ENCODE measurements at regions not wholly inside any gene's neighbourhood (a gene's known extent, or its start where the extent isn't known, plus 50 kb on each side); places are given as distances from the start of the nearest gene placed in this dataset.
"Not testable (repeated sequence)": the region's sequence is repeated elsewhere in the genome, so short reads cannot be mapped to it uniquely, and the experiment has no call there.

DNA sequence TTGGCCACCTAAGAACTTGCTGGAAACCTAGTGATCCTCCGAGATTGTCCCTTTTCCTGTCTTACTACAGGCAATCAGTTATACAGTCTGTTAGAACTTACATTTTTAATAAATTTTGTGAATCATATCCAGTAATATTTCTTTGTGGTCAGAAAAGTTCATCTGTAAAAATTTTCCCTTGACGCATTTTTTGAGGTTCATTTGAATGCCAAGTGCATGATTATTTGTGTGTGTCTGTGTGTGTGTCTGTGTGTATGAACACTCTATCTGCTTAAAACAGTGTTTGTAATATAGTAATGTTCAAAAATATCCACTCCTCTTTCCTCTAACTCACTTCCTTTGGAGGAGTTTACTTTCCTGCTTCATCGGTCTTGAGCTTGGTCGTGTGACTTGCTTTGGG, 468.7 kb upstream of the FLRT2 start:
- Histone ChIP-seq H3K27ac (no peak overlapping the region), H3K4me3 (no peak overlapping the region)

DNA sequence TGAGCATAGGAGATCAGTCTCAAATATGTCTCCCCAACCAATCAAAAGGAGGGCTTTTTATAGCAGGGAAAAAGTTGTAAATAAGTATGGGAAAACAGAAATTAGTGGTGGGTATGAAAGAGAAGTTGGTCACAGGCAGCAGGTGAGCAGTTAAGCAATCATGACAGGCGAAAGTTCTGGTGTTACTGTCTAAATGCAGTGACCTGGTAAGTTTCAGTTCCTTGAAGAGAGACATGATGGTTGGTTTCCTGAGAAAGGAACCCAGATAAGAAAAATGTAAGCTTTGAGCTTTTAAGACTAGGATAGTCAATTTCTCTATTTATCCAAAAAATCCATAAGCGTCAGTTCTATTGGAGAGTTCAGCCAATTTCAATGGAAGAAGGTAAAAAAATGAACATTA, 466.2 kb upstream of the FLRT2 start:
- H3K4me3 ChIP-seq: no peak overlapping the region
- H3K27ac ChIP-seq: no peak overlapping the region

DNA sequence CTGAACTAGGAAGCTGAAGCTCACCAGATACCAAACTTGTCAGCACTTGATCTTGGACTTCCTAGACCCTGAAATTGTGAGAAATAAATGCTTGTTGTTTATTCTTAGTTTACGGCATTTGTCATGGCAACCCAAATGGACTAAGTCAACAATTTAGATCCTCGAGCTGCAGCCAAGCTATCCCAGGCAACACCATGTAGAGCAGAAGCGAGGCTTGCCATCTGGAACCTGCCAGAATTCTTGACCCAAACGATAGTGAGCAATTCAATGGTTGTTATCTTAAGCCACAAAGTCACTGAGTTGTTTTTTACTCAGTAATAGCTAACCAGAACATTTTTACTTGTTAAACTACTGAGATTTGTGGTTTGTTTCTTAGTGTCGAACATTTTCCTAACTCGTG, 458.5 kb upstream of the FLRT2 start:
- H3K4me3 ChIP-seq: no peak overlapping the region
- H3K27ac ChIP-seq: no peak overlapping the region

DNA sequence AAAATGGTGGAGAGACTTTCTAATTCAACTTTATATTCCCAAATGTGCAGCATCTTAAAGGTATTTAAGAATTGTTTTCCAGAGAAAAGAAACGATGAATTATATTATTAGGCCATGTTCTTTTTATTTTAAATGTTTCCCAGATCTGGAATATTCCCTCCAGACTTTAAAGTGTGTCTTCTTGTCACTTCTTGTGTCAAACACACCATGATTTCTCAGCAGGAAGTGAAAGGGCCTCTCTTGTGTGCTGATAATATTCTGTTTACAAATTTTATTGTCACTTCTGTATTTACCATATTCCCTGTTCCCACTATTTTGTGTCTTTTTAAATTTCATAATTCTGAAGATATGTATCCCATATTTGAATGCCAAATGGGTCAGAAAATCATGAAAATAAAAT, 455.0 kb upstream of the FLRT2 start:
- Histone ChIP-seq H3K27ac (no peak overlapping the region), H3K4me3 (no peak overlapping the region)

- Histone ChIP-seq H3K4me3 (no peak overlapping the region), H3K27ac (no peak overlapping the region)
Observed at GRCh38 chr14:85075694-85076476, 454.1 kb upstream of the FLRT2 start.

GRCh38 chr14:85077716-85078115, 452.2 kb upstream of the FLRT2 start:
- not testable (repeated sequence) for H3K4me3 ChIP-seq

GRCh38 chr14:85079842-85080730, 449.9 kb upstream of the FLRT2 start:
- Histone ChIP-seq H3K4me3 (no peak overlapping the region), H3K27ac (no peak overlapping the region)

More at GRCh38 chr14:85077716-85078115, 452.2 kb upstream of the FLRT2 start:
- not testable (repeated sequence) for H3K27ac ChIP-seq

DNA sequence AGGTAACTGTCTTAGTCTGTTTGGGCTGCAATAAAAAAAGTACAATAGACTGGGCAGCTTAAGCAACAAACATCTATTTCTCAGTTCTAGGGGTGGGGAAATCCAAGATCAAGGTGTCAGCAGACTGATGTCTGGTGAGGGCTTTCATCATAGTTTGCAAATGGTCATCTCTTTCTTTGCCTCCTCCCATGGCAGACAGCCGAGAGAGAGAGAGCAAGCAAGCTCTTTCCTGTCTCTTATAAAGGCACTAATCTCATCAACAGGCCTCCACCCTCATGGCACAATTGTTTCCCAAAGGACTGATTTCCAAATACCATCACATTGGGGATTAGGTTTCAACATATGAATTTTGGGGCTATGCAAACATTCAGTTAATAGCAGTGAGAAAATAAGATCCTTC, 445.6 kb upstream of the FLRT2 start:
- Histone ChIP-seq H3K4me3 (no peak overlapping the region), H3K27ac (no peak overlapping the region)

DNA sequence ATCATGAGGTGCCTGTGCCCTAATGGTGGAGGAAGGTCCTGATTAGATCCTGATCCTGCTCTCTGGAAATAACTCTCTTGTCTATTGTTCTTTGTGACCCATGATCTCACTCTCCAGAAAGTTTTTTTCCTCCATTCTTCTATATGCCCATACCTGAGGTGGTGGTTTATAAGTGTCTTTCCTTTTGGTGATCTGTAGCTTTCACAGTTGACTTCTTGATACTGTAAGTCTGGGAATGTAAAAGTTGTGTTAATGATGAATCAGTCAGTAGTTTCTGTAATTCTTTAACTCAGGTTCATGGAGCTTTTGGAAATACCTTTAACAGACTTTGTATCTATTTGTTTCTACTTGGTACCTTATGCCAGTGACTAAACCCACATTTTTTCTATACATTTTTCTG, 444.0 kb upstream of the FLRT2 start:
- Histone ChIP-seq H3K27ac (no peak overlapping the region), H3K4me3 (no peak overlapping the region)

DNA sequence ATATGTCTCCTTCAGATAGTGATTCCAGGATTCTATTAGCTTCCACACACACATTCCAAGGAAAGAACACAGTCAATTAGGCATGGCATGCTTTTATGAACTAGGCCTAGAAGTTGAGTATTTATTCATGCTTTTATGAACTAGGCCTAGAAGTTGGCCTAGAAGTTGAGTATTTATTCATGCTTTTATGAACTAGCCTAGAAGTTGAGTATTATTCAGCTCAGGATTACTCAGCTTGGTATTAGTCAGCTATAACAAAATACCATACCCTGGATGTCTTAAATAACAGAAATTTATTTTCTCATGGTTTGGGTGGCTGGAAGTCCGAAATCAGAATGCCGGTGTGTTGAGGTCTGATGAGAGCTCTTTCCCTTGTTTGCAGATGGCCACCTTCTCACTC, 442.7 kb upstream of the FLRT2 start:
- peak overlapping the region in 1 of 21 experiments; percentile 2 for H3K27ac ChIP-seq

GRCh38 chr14:85088192-85088591, 441.8 kb upstream of the FLRT2 start:
- Histone ChIP-seq H3K27ac (peak overlapping the region in 4 of 21 experiments; percentile 6 to 32 (median 20)), H3K4me3 (no peak overlapping the region)

More for the DNA sequence above, 442.7 kb upstream of the FLRT2 start:
- no peak overlapping the region for H3K4me3 ChIP-seq

DNA sequence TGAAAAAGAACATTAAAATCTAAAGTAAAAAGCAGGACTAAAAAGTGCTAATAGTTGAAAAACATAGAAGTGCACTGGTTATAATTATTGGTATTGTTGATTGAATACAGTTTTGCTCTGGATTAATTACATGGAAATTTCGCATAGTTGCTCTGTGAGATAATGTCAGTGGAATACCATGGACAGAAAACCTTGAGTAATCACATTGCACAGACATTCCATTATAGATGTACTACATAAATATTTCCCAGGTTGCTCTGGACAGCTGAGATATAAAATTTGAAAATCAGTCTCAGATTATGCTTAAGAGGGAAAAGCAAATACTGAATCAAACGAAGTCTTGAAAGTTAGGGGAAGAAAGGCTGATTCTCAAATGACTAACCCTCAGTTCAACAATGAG, 439.3 kb upstream of the FLRT2 start:
- no peak overlapping the region for H3K4me3 ChIP-seq
- no peak overlapping the region for H3K27ac ChIP-seq

DNA sequence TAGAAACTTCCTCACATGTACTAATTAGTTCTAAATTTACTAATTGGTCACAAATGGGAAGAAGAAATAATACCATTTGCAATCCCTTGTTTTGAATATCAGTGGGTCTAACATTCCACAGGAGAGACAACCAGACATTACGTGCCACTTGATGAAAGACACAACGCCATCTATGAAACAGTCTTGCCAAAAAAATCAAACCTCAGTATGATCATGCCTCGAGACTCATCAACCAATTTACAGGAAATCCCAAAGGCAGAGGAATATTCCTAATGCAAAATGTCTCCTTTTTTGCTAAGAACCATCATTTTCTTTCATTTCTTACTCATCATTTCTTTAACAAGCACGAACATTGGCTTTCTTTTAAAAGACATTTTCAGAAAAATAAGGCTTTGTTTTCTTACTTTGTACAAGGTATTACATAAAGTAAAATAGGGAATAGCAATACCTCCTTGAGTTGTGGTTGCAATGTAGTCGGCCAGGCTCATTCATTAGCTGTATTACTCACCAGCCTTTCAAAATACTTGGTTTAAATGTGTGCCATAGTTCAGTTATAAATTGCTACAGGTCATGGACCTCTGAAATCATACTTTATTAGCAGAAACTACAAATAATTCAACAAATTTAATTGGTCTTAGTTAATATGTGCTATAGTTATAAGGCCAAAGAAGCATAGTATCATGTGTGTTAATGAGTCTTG, 436.2 kb upstream of the FLRT2 start:
- no peak overlapping the region for H3K27ac ChIP-seq
- H3K4me3 ChIP-seq: no peak overlapping the region

GRCh38 chr14:85102591-85102990, 427.4 kb upstream of the FLRT2 start:
- H3K4me3 ChIP-seq: no peak overlapping the region
- no peak overlapping the region for H3K27ac ChIP-seq

DNA sequence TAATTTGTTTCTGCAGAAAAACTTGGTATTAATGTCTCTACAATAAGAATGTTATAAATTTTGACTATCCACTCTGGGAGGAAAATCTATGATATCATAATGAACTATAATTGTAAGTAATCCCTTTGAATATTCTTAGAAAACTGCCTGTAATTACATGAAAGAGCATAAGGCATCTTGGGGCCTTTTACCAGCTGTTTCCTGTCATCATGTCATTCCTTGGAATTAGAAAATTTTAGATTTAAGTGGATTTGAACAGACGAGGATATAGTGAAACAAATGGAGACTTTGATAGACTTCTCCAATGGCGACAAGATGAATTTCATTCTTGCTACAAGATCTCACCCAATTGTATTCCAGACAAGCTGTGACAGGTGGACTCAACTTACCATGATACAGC, 423.4 kb upstream of the FLRT2 start:
- Histone ChIP-seq H3K27ac (no peak overlapping the region), H3K4me3 (no peak overlapping the region)

DNA sequence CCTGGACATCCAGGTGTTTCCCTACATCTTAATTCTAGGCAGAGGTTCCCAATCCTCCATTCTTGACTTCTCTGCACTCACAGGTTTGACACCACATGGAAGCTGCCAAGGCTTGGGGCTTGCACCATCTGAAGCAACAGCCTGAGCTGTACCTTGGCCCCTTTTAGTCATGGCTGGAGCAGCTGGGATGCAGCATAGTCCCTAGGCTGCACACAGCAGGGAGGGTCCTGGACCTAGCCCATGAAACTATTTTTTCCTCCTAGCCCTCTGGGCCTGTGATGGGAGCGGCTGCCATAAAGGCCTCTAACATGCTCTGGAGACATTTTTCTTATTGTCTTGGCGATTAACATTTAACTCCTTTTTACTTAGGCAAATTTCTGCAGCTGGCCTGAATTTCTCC, 417.2 kb upstream of the FLRT2 start:
- Histone ChIP-seq H3K4me3 (no peak overlapping the region), H3K27ac (no peak overlapping the region)

GRCh38 chr14:85115921-85116320, 414.0 kb upstream of the FLRT2 start:
- Histone ChIP-seq H3K27ac (no peak overlapping the region), H3K4me3 (no peak overlapping the region)

DNA sequence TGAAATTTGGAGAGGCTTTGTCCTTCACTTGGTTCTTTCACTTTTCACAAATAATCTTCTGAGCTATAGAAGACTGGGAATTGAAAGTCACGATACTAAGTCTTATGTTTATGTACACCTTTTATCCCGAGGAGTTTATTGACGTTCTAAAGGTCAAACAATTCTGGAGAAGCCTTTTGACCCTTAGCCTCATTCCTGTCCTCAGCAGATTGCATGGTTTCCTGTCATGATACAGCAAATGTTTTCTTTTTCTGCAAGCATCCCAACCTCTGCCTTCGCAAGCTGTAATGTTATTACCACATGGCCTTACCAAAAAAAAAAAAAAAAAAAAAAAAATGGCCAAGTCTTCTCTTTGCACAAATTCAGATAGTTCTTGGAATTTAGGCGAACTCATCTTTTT, 411.7 kb upstream of the FLRT2 start:
- Histone ChIP-seq H3K27ac (no peak overlapping the region), H3K4me3 (no peak overlapping the region)

DNA sequence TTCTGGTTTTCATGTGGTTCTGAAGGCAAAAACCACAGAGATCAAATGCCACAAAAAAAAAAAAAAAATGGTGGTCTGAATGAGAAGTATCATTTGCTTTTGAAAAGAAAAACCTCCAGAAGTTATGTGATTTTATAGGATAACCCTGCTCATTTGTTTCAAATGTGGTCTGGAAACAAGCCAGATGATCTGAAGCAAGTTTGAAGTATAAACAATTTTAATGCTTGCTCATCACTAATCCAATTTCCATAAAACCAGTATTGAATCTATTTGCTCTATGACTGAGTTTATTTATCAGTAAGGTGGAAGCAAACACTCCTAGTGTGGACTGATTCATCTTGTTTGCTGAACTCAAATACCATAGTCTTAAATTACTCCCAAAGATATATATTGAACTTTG, 407.3 kb upstream of the FLRT2 start:
- no peak overlapping the region for H3K27ac ChIP-seq
- H3K4me3 ChIP-seq: no peak overlapping the region

DNA sequence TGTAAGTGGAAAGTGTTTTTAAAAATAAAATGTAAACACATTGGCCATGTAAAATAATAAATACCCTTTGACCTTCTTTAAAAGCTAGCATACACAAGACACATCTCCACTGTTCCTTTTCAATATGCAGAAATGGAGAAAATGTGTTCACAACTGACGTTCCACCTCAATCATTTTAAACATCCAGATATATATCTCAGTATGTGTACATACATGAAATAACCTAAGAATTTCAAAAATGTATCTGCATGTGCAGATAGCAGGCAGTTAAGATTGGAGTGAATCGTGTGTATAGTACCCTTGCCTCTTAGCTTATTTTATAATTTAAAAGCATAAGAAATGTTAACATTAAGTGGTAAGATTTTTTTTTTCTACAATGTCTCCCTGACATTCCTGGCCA, 406.2 kb upstream of the FLRT2 start:
- no peak overlapping the region for H3K27ac ChIP-seq
- H3K4me3 ChIP-seq: no peak overlapping the region
